GM19372 (cell line): ENCODE measurements at regions not wholly inside any gene's neighbourhood (a gene's known extent, or its start where the extent isn't known, plus 50 kb on each side); places are given as distances from the start of the nearest gene placed in this dataset.

Experiments
- ATAC-seq: cut with Tn5 transposase; IDR thresholded peaks from one replicate; pipeline ENCODE4 v1.9.1; 2021; ENCODE audit warnings: mild to moderate bottlenecking, low read depth, moderate library complexity; ENCODE audit not compliant: unreplicated experiment

DNA sequence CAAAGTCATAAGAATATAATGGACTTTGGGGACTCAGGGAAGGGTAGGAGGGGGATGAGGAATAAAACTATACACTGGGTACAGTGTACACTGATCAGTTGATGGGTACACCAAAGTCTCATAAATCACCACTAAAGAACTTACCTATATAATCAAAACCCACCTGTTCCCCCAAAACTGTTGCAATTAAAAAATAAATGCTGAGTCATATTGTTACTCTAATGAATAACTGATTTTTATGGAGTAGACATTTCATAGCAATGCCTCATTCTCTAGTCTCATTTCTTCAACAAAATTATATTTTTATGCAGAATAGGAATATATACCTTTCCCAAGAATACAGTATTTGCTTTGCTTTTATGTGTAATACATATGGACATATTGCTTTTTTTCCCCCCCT, 181.2 kb downstream of the ST6GAL2 start:
- no peak for ATAC-seq

DNA sequence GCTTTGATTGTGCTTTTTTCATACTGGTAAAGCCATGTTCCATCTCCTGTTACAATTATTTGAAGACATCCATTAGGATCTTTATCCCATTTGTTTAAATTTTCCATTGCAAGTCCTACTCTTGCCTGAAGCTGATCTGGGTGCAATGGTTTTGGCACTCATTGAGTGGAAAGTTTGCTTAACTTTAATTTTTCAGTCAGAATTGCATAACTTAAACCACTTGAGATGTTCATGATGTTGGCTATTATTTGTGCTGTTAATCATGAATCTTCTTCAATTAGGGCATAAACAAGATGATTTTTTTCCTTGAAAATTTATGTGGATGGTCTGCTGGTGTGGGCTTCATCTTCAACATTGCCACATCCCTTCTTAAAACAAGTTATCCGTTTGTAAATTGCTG, 180.1 kb downstream of the ST6GAL2 start:
- no peak for ATAC-seq

DNA sequence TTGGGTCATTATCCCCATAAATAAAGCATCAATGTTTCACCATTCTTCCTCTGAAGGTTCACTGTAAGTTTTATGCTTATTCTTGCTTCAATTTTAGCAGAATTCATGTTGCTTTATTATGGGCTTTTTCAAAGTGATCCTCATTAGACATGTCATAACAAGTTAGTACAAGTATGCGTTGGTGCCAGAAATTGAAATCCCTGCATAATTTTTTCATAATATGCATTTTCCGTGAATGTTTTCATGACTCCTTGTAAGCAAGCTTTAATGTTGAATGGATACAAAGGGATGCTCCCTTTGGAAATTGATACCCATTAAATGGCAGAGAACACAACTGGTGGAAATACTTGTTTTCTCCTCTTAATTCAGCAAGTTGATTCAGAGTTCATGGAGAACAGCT, 179.7 kb downstream of the ST6GAL2 start:
- no peak for ATAC-seq

DNA sequence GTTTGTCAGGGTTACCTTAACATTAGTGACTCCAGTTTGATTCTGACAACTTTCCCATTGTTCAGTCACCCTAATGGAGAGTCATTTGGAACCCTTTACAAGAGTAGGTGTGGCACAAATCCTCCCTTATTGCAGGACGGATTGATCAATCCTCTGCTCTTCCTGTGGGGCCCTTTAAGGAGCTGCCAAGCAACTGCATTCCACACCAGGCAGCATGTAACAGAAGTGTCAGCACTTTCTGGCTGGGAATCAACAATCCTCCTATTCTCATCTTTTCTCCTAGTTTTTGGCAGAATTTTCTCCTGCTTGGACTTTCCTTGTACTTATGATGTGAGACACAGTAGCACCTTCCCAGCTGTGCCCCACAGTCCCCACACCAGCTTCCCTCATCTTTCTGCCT, 177.8 kb downstream of the ST6GAL2 start:
- ATAC-seq: no peak

- ATAC-seq: no peak
Observed at GRCh38 chr2:106709229-106709628, 176.7 kb downstream of the ST6GAL2 start.

DNA sequence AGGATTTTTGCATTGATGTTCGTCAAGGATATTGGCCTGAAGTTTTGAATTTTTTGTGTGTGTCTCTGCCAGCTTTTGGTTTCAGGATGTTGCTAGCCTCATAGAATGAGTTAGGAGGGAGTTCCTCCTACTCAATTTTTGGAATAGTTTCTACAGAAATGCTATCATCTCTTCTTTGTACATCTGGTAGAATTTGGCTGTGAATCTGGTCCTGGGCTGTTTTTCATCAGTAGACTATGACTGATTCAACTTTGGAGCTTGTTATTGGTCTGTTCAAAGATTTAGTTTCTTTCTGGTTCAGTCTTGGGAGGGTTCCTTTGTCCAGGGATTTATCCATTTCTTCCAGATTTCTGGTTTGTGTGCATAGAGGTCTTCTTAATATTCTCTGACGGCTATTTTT, 166.7 kb downstream of the ST6GAL2 start:
- no peak for ATAC-seq

DNA sequence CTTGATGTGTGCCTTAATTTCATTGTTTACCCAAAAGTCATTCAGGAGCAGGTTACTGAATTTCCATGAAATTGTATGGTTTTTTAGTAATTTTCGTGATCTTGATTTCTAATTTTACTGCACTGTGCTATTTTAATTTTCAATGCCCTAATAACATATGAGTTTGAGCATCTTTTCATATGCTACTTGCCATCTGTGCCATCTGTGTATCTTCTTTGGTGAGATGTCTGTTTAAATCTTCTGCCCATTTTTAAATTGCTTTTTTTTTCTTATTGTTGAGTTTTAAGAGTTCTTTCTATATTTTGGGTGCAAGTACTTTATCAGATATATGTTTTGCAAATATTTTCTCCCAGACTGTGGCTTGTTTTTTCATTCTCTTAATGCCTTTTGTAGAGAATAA, 165.9 kb downstream of the ST6GAL2 start:
- no peak for ATAC-seq

DNA sequence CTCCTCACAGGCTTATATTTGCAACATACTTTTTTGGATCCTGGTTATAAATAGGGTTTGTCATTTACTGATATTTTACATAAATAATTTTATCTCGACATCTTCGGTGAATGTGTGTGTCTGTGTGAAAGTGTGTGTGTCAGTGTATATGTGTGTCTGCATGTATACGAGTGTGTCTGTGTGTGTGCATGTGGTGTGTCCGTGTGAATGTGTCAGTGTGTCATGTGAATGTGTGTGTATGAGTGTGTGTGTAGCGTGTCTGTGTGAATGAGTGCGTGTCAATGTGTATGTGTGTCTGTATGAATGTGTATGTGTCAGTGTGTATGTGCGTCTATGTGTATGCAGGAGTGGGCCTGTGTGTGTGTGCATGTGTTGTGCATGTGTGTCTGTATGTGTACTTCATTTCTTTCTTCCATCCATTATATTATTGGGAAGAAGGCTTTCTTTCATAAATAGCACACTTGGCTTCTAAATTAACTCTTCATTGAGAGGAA, 161.6 kb downstream of the ST6GAL2 start:
- no peak for ATAC-seq

- ATAC-seq: no peak
Observed at GRCh38 chr2:106734165-106734564, 151.8 kb downstream of the ST6GAL2 start.

DNA sequence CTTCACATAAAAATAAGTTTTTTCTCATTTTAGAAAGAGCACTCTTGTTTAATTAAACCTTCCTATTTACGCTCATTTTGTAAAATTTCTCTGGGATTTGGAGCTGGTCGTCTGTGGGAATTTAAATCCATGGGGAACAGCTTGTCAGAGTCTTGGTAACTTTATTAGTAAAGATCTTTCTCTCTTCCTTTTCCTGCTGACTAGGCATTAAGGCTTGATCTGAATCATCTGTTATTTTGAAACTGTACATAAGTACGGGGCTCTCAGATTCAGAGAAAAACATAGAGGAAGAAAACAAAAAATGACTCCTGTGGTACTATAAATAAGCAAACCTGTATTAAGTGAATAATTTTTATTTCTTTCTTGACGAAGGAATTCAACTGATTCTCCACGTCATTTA, 150.2 kb downstream of the ST6GAL2 start:
- ATAC-seq: no peak

DNA sequence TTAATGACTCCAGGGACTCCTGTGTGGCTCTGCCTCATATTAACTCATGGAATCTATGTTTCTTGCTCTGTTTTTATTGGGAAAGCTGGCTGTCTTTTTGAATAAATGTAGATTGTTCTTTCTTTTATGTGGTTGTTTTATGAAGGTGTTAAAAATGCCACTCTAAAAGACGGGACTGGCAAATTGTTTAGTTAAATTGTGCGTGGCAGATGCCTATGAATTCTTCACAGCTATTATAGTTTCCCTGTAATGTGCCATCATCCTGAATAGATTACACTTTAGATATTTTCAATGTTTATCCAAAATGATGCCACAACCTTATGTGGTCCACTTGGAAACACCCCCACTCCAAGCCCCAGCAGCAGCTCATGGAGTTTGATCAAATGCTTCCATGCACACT, 149.7 kb downstream of the ST6GAL2 start:
- ATAC-seq: no peak

GRCh38 chr2:106745468-106745867, 140.5 kb downstream of the ST6GAL2 start:
- no peak for ATAC-seq

GRCh38 chr2:106749823-106750222, 136.1 kb downstream of the ST6GAL2 start:
- no peak for ATAC-seq
